GM19438 (cell line): ENCODE measurements at regions not wholly inside any gene's neighbourhood (a gene's known extent, or its start where the extent isn't known, plus 50 kb on each side); places are given as distances from the start of the nearest gene placed in this dataset.

ENCODE experiments used
- ATAC-seq: cut with Tn5 transposase; IDR thresholded peaks from one replicate; pipeline ENCODE4 v1.9.1; 2021; ENCODE audit warnings: low read depth; ENCODE audit not compliant: unreplicated experiment

- ATAC-seq, result no peak
Measured at GRCh38 chr13:34000955-34001354, 183.0 kb downstream of the RFC3 start.

- no peak for ATAC-seq
Measured at GRCh38 chr13:34001389-34001788, 183.4 kb downstream of the RFC3 start.

- ATAC-seq, result no peak
Measured at GRCh38 chr13:34002141-34002540, 184.2 kb downstream of the RFC3 start.

- ATAC-seq, result no peak
Measured at GRCh38 chr13:34002924-34003323, 185.0 kb downstream of the RFC3 start.

GRCh38 chr13:34003656-34004055 is 185.7 kb downstream of the RFC3 start:
- ATAC-seq, result no peak

- ATAC-seq, result no peak
Measured at GRCh38 chr13:34004676-34005075, 186.7 kb downstream of the RFC3 start.

- no peak for ATAC-seq
Measured at GRCh38 chr13:34006011-34006410, 188.1 kb downstream of the RFC3 start.

- no peak for ATAC-seq
Measured at GRCh38 chr13:34011552-34012085, 193.7 kb downstream of the RFC3 start.

GRCh38 chr13:34012382-34012781 is 194.4 kb downstream of the RFC3 start:
- no peak for ATAC-seq

GRCh38 chr13:34013061-34013460 is 195.1 kb downstream of the RFC3 start:
- ATAC-seq, result no peak

GRCh38 chr13:34017231-34017630 is 199.3 kb downstream of the RFC3 start:
- ATAC-seq, result no peak

- no peak for ATAC-seq
Measured at GRCh38 chr13:34019870-34020269, 201.9 kb downstream of the RFC3 start.

GRCh38 chr13:34020388-34020787 is 202.4 kb downstream of the RFC3 start:
- no peak for ATAC-seq

- no peak for ATAC-seq
Measured at GRCh38 chr13:34021619-34022018, 203.7 kb downstream of the RFC3 start.

GRCh38 chr13:34025746-34026145 is 207.8 kb downstream of the RFC3 start:
- ATAC-seq, result no peak

- ATAC-seq, result no peak
Measured at GRCh38 chr13:34026308-34026707, 208.4 kb downstream of the RFC3 start.

- ATAC-seq, result no peak
Measured at GRCh38 chr13:34028496-34029442, 210.8 kb downstream of the RFC3 start.

- ATAC-seq, result no peak
Measured at GRCh38 chr13:34030782-34031181, 212.8 kb downstream of the RFC3 start.

- ATAC-seq, result no peak
Measured at GRCh38 chr13:34031610-34032009, 213.7 kb downstream of the RFC3 start.

GRCh38 chr13:34034411-34034810 is 216.5 kb downstream of the RFC3 start:
- ATAC-seq, result no peak

- ATAC-seq, result no peak
Measured at GRCh38 chr13:34035178-34035577, 217.2 kb downstream of the RFC3 start.

- ATAC-seq, result no peak
Measured at GRCh38 chr13:34035676-34036325, 217.9 kb downstream of the RFC3 start.
